ENCODE measurements at regions not wholly inside any gene's neighbourhood (a gene's known extent, or its start where the extent isn't known, plus 50 kb on each side); places are given as distances from the start of the nearest gene placed in this dataset.

DNA sequence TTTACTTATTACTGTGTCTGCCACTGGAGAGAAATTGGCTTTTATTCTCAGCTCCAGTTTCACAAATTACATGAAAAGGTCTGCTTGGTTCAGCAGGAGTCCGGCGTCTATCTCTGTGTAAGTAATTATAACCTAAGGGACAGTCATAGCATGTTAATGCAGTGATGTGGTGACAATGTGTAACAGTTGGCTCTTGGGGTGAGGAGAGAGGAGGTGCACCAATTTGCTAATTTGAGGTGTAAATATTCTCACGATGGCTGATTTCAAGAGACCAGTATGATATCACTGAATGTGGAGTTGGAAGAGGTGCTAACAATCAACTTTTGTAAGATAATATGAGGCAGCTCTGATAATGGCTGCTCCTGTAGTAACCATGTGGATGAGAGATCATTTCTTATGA is 86.1 kb downstream of the CTH start:
- no TSS peak for BruUV-seq (replicated peaks)
- SMC1A ChIA-PET (ENCODE audit: uncharacterized antibody, unreplicated experiment), result interaction anchor here (0.9 to 2.6 kb wide), 2 partner anchors 9 to 182 kb away, joined by 3 to 11 read pairs; no protein-coding TSS in a partner anchor
- FAIRE-seq, result no peak
- Histone ChIP-seq H3K9me3 (replicated peaks; ENCODE audit: control insufficient read depth, insufficient read depth, low read length) (no peaks in the 10 kb centered on the region), H3K27me3 (replicated peaks in 1 of 2; ENCODE audit: control insufficient read depth in 2 of 2, insufficient read depth in 2 of 2, low read length in 1 of 2) (no peaks in the 10 kb centered on the region), H2AFZ (ENCODE audit: control insufficient read depth, low read depth, low read length) (no peak overlapping the region), H3K4me3 (no peak overlapping the region), H3K27ac (ENCODE audit: control insufficient read depth, insufficient read depth) (no peak overlapping the region), H3K36me3 (ENCODE audit: control insufficient read depth in 2 of 2, insufficient read depth in 2 of 2, low read length in 1 of 2) (no peaks in the 10 kb centered on the region), H4K20me1 (ENCODE audit: control insufficient read depth, insufficient read depth) (no peaks in the 10 kb centered on the region), H3K4me1 (ENCODE audit: control insufficient read depth, insufficient read depth, low read length) (no peaks in the 10 kb centered on the region), H3K9ac (ENCODE audit: control insufficient read depth, insufficient read depth, low read length) (no peak overlapping the region), H3K4me2 (ENCODE audit: control insufficient read depth, insufficient read depth) (no peak overlapping the region), H3K79me2 (ENCODE audit: control insufficient read depth, insufficient read depth, low read length) (no peaks in the 10 kb centered on the region)
- RAD21 ChIA-PET (ENCODE audit: unreplicated experiment), result no interaction called here
- intact Hi-C loops (cut with micrococcal nuclease; ENCODE audit: unreplicated experiment), result no loop called here
- peak; percentile 23; the same call in 2 of the 3 replicates for ATAC-seq
- in situ Hi-C loops (cut with MboI), result no loop called here
- 96% methylated on average over 3 of the region's 3 CpGs for WGBS (ENCODE audit: insufficient coverage, insufficient replicate concordance, low lambda C conversion rate, missing lambda C conversion rate)
- CTCF ChIA-PET, result interaction anchor here (1.0 to 1.7 kb wide), 2 partner anchors 10 to 11 kb away, joined by 3 to 5 read pairs; no protein-coding TSS in a partner anchor
- POLR2A ChIA-PET, result interaction anchor here (0.6 kb wide), 1 partner anchor 371 kb away, joined by 5 read pairs; no protein-coding TSS in a partner anchor
- no peak for DNase-seq (ENCODE audit: low read depth, low spot score)
- TF ChIP-seq RCOR1 (conservative IDR thresholded peaks at IDR 0.05; ENCODE audit: low read depth, low read length), result no peak
- TF ChIP-seq MTA2 (IDR thresholded peaks at IDR 0.05; ENCODE audit: low read depth), result peak; percentile 41; the same call in 1 of the 2 replicates

DNA sequence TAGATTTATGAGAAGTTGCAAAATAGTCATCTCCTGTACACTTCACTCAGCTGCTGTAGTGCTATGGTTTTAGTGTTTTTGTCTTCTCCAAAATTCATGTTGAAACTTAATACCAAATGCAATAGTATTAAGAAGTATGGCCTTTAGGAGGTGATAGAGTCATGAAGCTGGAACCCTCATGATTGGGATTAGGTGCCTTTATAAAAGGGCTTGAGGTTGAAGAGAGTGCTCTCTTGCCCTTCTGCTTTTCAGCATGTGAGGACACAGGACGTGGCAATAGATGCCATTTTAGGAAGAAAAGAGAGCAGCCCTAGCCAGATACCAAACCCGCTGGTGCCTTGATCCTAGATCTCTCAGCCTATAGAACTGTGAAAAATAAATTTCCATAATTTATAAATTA is 87.6 kb downstream of the CTH start:
- TF ChIP-seq SPI1 (IDR thresholded peaks at IDR 0.05; ENCODE audit: borderline replicate concordance, insufficient read depth, low read depth, low read length), result no peak
- Histone ChIP-seq H3K36me3 (ENCODE audit: control insufficient read depth in 2 of 2, insufficient read depth in 2 of 2, low read length in 1 of 2) (no peaks in the 10 kb centered on the region), H3K27ac (ENCODE audit: control insufficient read depth, insufficient read depth) (no peak overlapping the region), H3K4me3 (no peak overlapping the region), H3K79me2 (ENCODE audit: control insufficient read depth, insufficient read depth, low read length) (no peaks in the 10 kb centered on the region), H3K9ac (ENCODE audit: control insufficient read depth, insufficient read depth, low read length) (no peak overlapping the region), H4K20me1 (ENCODE audit: control insufficient read depth, insufficient read depth) (no peaks in the 10 kb centered on the region), H3K4me2 (ENCODE audit: control insufficient read depth, insufficient read depth) (no peak overlapping the region), H3K9me3 (replicated peaks; ENCODE audit: control insufficient read depth, insufficient read depth, low read length) (no peaks in the 10 kb centered on the region), H3K4me1 (ENCODE audit: control insufficient read depth, insufficient read depth, low read length) (no peaks in the 10 kb centered on the region), H2AFZ (ENCODE audit: control insufficient read depth, low read depth, low read length) (no peak overlapping the region), H3K27me3 (replicated peaks in 1 of 2; ENCODE audit: control insufficient read depth in 2 of 2, insufficient read depth in 2 of 2, low read length in 1 of 2) (no peaks in the 10 kb centered on the region)
- POLR2A ChIA-PET, result no interaction called here
- intact Hi-C loops (cut with micrococcal nuclease; ENCODE audit: unreplicated experiment), result no loop called here
- RAD21 ChIA-PET (ENCODE audit: unreplicated experiment), result no interaction called here
- FAIRE-seq (no peak), ATAC-seq (peak; percentile 24; the same call in 2 of the 3 replicates), DNase-seq (ENCODE audit: low read depth, low spot score) (no peak)
- SMC1A ChIA-PET (ENCODE audit: uncharacterized antibody, unreplicated experiment), result interaction anchor here (1.7 kb wide), 1 partner anchor 10 kb away, joined by 6 read pairs; no protein-coding TSS in a partner anchor
- CTCF ChIA-PET, result interaction anchor here (1.6 kb wide), 1 partner anchor 11 kb away, joined by 3 read pairs; no protein-coding TSS in a partner anchor
- no TSS peak for BruUV-seq (replicated peaks)
- 22% methylated on average over 2 of the region's 2 CpGs for WGBS (ENCODE audit: insufficient coverage, insufficient replicate concordance, low lambda C conversion rate, missing lambda C conversion rate)
- in situ Hi-C loops (cut with MboI), result no loop called here

All from GM12878 (cell line).